Body of pancreas (tissue), 4 donors: ENCODE measurements at regions not wholly inside any gene's neighbourhood (a gene's known extent, or its start where the extent isn't known, plus 50 kb on each side); places are given as distances from the start of the nearest gene placed in this dataset.

ENCODE experiments used
- POLR2A ChIP-seq, 3 donors: fragments of 450-650 bp; IDR thresholded peaks; one replicate each; pipeline ENCODE4 v1.6.1; 2016; ENCODE audit warnings: antibody characterized with exemption in 3 of 3, mild to moderate bottlenecking in 2 of 3
- TF ChIP-seq, protein P1 (sequence below), 7 experiments: fragments of 450-650 bp in 4 of 7; fragments of 200-600 bp in 3 of 7; sonication (generic) in 3 of 7; IDR thresholded peaks; one replicate each; pipeline ENCODE4 v1.5.1; 2016 to 2019; ENCODE audit warnings: antibody characterized with exemption in 7 of 7

DNA sequence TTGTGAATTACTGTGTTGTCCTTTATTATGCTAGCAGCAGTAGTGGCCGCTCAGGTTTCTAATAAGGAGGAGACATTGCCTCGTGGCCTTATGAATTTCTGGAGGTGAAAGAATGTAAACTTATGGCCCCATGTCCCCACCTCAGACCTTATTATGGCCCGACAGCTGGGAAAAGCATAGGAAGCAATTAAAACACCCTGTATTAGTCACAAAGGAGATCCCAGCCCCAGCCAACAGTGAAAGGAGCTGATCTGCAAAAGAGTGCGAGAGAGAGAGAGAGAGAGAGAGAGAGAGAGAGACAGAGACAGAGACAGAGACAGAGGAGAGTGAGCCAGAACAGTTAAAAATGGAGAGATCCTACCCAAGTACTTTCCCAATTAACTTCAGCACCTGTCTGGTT lies 269.3 kb downstream of the DMRT2 start:
- TF ChIP-seq, protein P1, sequence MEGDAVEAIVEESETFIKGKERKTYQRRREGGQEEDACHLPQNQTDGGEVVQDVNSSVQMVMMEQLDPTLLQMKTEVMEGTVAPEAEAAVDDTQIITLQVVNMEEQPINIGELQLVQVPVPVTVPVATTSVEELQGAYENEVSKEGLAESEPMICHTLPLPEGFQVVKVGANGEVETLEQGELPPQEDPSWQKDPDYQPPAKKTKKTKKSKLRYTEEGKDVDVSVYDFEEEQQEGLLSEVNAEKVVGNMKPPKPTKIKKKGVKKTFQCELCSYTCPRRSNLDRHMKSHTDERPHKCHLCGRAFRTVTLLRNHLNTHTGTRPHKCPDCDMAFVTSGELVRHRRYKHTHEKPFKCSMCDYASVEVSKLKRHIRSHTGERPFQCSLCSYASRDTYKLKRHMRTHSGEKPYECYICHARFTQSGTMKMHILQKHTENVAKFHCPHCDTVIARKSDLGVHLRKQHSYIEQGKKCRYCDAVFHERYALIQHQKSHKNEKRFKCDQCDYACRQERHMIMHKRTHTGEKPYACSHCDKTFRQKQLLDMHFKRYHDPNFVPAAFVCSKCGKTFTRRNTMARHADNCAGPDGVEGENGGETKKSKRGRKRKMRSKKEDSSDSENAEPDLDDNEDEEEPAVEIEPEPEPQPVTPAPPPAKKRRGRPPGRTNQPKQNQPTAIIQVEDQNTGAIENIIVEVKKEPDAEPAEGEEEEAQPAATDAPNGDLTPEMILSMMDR (IDR thresholded peaks at IDR 0.05) = no peak
- no peak for TF ChIP-seq POLR2A (IDR thresholded peaks at IDR 0.05)
